B cell (primary cell): ENCODE measurements at regions not wholly inside any gene's neighbourhood (a gene's known extent, or its start where the extent isn't known, plus 50 kb on each side); places are given as distances from the start of the nearest gene placed in this dataset.

Source experiments
- ATAC-seq: fragments of 200-7000 bp; cut with Tn5 transposase; one replicate; pipeline ENCODE4 v1.10.0; 2021; ENCODE audit warnings: low read depth, mild to moderate bottlenecking, moderate number of reproducible peaks, moderate library complexity
- CTCF ChIA-PET: fragments of 350-600 bp; sonication (Branson Sonifier 250); formaldehyde crosslinking; loops from one replicate; lab custom pipeline; 2021; ENCODE audit warnings: antibody characterized with exemption, inconsistent platforms; lab: Charles Lee
- POLR2A ChIA-PET: fragments of 350-600 bp; sonication (Branson Sonifier 250); formaldehyde crosslinking; loops from one replicate; lab custom pipeline; 2021; ENCODE audit warnings: antibody characterized with exemption; lab: Charles Lee
- DNase-seq: peaks from one replicate; pipeline ENCODE4 v3.0.0; 2013
- H2AFZ ChIP-seq: 2 replicates; pipeline ENCODE4 v1.6.1; 2012; ENCODE audit warnings: mild to moderate bottlenecking, low read depth, low read length; ENCODE audit not compliant: insufficient read depth, poor library complexity, severe bottlenecking
- H3K27ac ChIP-seq, 2 donors: 1 replicate in 1 of 2; 2 replicates in 1 of 2; pipeline ENCODE4 v1.5.1; 2012 to 2013; ENCODE audit warnings: low read length in 2 of 2, mild to moderate bottlenecking in 2 of 2, moderate library complexity in 1 of 2
- H3K27me3 ChIP-seq, 4 experiments: fragments of 200-600 bp in 1 of 4; sonication (generic) in 1 of 4; replicated peaks in 1 of 4; 1 replicate in 2 of 4; 2 replicates in 2 of 4; pipeline versions ENCODE4 v1.6.1 to v1.7.0; 2013 to 2016; ENCODE audit warnings: low read length in 3 of 4, mild to moderate bottlenecking in 2 of 4, mixed read lengths in 1 of 4, moderate library complexity in 1 of 4; ENCODE audit not compliant: insufficient read depth in 4 of 4, control insufficient read depth in 3 of 4; ENCODE audit errors: control extremely low read depth in 1 of 4
- H3K36me3 ChIP-seq, 2 experiments: replicated peaks in 1 of 2; 1 replicate in 1 of 2; 2 replicates in 1 of 2; pipeline versions ENCODE4 v1.6.1 to v1.7.1; 2013; ENCODE audit warnings: low read length in 1 of 2; ENCODE audit not compliant: insufficient read depth in 2 of 2, control insufficient read depth in 1 of 2; ENCODE audit errors: control extremely low read depth in 1 of 2, extremely low read depth in 1 of 2
- H3K4me1 ChIP-seq, 2 donors: fragments of 200-600 bp in 1 of 2; sonication (generic) in 1 of 2; 1 replicate in 1 of 2; 2 replicates in 1 of 2; pipeline versions ENCODE4 v1.5.1 to v1.6.1; 2013 to 2017; ENCODE audit warnings: low read length in 2 of 2; ENCODE audit not compliant: control insufficient read depth in 2 of 2, insufficient read depth in 2 of 2
- H3K4me2 ChIP-seq: replicated peaks from 2 replicates; pipeline ENCODE3; 2012; ENCODE audit warnings: mild to moderate bottlenecking, low read depth, low read length; ENCODE audit not compliant: poor library complexity, severe bottlenecking
- H3K4me3 ChIP-seq, 5 experiments: fragments of 200-600 bp in 1 of 5; sonication (generic) in 1 of 5; 1 replicate in 3 of 5; 2 replicates in 2 of 5; pipeline versions ENCODE4 v1.5.1 to v1.7.0; 2011 to 2016; ENCODE audit warnings: low read length in 4 of 5, mild to moderate bottlenecking in 4 of 5, low read depth in 2 of 5, control low read depth in 1 of 5, moderate library complexity in 1 of 5; ENCODE audit not compliant: insufficient read depth in 1 of 5; ENCODE audit errors: control extremely low read depth in 1 of 5, extremely low read depth in 1 of 5
- H3K79me2 ChIP-seq: fragments of 200-600 bp; sonication (generic); one replicate; pipeline ENCODE4 v1.6.0; 2016; ENCODE audit warnings: low read length; ENCODE audit not compliant: control insufficient read depth, insufficient read depth
- H3K9ac ChIP-seq: fragments of 200-600 bp; sonication (generic); 2 replicates; pipeline ENCODE4 v1.6.1; 2017; ENCODE audit warnings: mild to moderate bottlenecking, low read length, moderate library complexity
- H3K9me3 ChIP-seq, 3 donors: one replicate each; pipeline versions ENCODE4 v1.6.1 to v1.7.1; 2013; ENCODE audit warnings: low read length in 2 of 3; ENCODE audit not compliant: control insufficient read depth in 2 of 3, insufficient read depth in 1 of 3; ENCODE audit errors: control extremely low read depth in 1 of 3
- H4K20me1 ChIP-seq: 2 replicates; pipeline ENCODE4 v1.6.0; 2012; ENCODE audit warnings: mild to moderate bottlenecking, low read length; ENCODE audit not compliant: insufficient read depth, control insufficient read depth, poor library complexity, severe bottlenecking
- H3K27ac Mint-ChIP-seq: one replicate; pipeline ENCODE4 v1.8.0; 2021; ENCODE audit warnings: mixed read lengths
- H3K27me3 Mint-ChIP-seq: one replicate; pipeline ENCODE4 v1.8.0; 2021; ENCODE audit warnings: mixed read lengths
- H3K4me1 Mint-ChIP-seq: one replicate; pipeline ENCODE4 v1.8.0; 2021; ENCODE audit warnings: mixed read lengths
- H3K4me3 Mint-ChIP-seq: one replicate; pipeline ENCODE4 v1.8.0; 2021; ENCODE audit warnings: mixed read lengths
- H3K9me3 Mint-ChIP-seq: one replicate; pipeline ENCODE4 v1.8.0; 2022; ENCODE audit warnings: mixed read lengths; ENCODE audit not compliant: insufficient read depth
- CTCF ChIP-seq: fragments of 200-600 bp; IDR thresholded peaks from one replicate; pipeline ENCODE4 v1.8.0; 2022; ENCODE audit warnings: antibody characterized with exemption, mild to moderate bottlenecking
- EZH2 ChIP-seq: IDR thresholded peaks from 2 replicates; pipeline ENCODE4 v1.6.1; 2012; ENCODE audit warnings: borderline replicate concordance, low read depth, mild to moderate bottlenecking, moderate library complexity, low read length; ENCODE audit not compliant: insufficient read depth, poor library complexity, severe bottlenecking
- WGBS: methylation state at CpG from one replicate; pipeline ENCODE4 v1.1.5; 2013; ENCODE audit warnings: missing lambda C conversion rate; ENCODE audit not compliant: insufficient coverage; 5-methylcytosine and 5-hydroxymethylcytosine counted together
- intact Hi-C: fragments of 100-400 bp; cut with micrococcal nuclease; formaldehyde crosslinking; loops from one replicate; pipeline ENCODE4 v1.10.0; 2022

DNA sequence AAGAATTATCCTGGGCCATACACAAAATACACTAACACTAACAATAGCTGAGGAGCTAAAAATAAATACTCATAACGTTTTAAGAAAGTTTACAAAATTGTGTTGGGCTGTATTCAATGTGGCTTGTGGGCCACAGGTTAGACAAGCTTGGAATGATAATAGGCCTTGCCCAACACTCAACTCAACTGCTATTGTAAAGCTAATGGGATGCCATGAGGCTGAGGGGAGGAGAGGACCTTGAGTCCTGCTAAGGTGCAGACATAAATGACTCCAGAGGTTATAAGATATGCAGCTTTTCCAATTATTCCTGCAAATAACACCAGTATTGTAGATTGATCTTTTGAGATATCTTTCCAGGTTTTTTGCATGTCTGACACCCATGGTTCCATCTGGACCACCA, 97.0 kb downstream of the FCRL5 start:
- Histone ChIP-seq H3K79me2 (no peaks in the 10 kb centered on the region), H3K27me3 (peaks cover 0 to 6% (median 0%) of the 10 kb centered on the region in 4 experiments), H3K36me3 (no peaks in the 10 kb centered on the region), H4K20me1 (no peaks in the 10 kb centered on the region), H3K4me3 (no peak overlapping the region), H3K27ac (no peak overlapping the region), H3K9ac (no peak overlapping the region), H3K9me3 (no peaks in the 10 kb centered on the region), H3K4me1 (no peaks in the 10 kb centered on the region), H3K4me2 (no peak overlapping the region), H2AFZ (no peak overlapping the region)
- no peak overlapping the region for H3K27ac Mint-ChIP-seq
- no peak overlapping the region for H3K4me3 Mint-ChIP-seq
- no CpG with 5 or more reads among the region's 1 CpG for WGBS
- ChIA-PET CTCF (no interaction called here), POLR2A (no interaction called here)
- no peaks in the 10 kb centered on the region for H3K9me3 Mint-ChIP-seq
- TF ChIP-seq CTCF (no peak), EZH2 (no peak)
- no peaks in the 10 kb centered on the region for H3K4me1 Mint-ChIP-seq
- ATAC-seq (no peak), DNase-seq (no peak)
- intact Hi-C loops: no loop called here
- peaks cover 26% of the 10 kb centered on the region for H3K27me3 Mint-ChIP-seq

GRCh38 chr1:157450106-157450505, 102.2 kb downstream of the FCRL5 start:
- no peak overlapping the region for H2AFZ ChIP-seq
- intact Hi-C loops: no loop called here
- Mint-ChIP-seq H3K4me3 (no peak overlapping the region), H3K4me1 (no peaks in the 10 kb centered on the region), H3K9me3 (no peaks in the 10 kb centered on the region), H3K27me3 (peaks cover 11% of the 10 kb centered on the region), H3K27ac (no peak overlapping the region)
- CTCF ChIA-PET: no interaction called here
- H3K4me3 ChIP-seq: no peak overlapping the region
- H4K20me1 ChIP-seq: no peaks in the 10 kb centered on the region
- H3K27me3 ChIP-seq: no peaks in the 10 kb centered on the region
- no peak overlapping the region for H3K27ac ChIP-seq
- no peaks in the 10 kb centered on the region for H3K4me1 ChIP-seq
- no peaks in the 10 kb centered on the region for H3K9me3 ChIP-seq
- no peak overlapping the region for H3K4me2 ChIP-seq
- H3K79me2 ChIP-seq: no peaks in the 10 kb centered on the region
- WGBS: no CpG with 5 or more reads among the region's 2 CpGs
- H3K36me3 ChIP-seq: no peaks in the 10 kb centered on the region
- H3K9ac ChIP-seq: no peak overlapping the region
- no peak for ATAC-seq
- POLR2A ChIA-PET: no interaction called here
- no peak for DNase-seq
- no peak for TF ChIP-seq CTCF
- TF ChIP-seq EZH2: no peak
